Neutrophil (primary cell): ENCODE measurements at regions not wholly inside any gene's neighbourhood (a gene's known extent, or its start where the extent isn't known, plus 50 kb on each side); places are given as distances from the start of the nearest gene placed in this dataset.

Source experiments
- H3K27ac ChIP-seq: fragments of 200-600 bp; sonication (generic); 2 replicates; pipeline ENCODE4 v1.5.1; 2016; ENCODE audit warnings: mild to moderate bottlenecking, moderate library complexity
- H3K27me3 ChIP-seq: fragments of 200-600 bp; sonication (generic); 2 replicates; pipeline ENCODE4 v1.6.0; 2016; ENCODE audit warnings: mild to moderate bottlenecking
- H3K36me3 ChIP-seq: fragments of 200-600 bp; sonication (generic); 2 replicates; pipeline ENCODE4 v1.5.1; 2017
- H3K4me1 ChIP-seq, 2 experiments: fragments of 200-600 bp in 1 of 2; sonication (generic) in 1 of 2; 1 replicate in 1 of 2; 2 replicates in 1 of 2; pipeline versions ENCODE4 v1.5.1 to v1.6.1; 2013 to 2016; ENCODE audit warnings: low read depth in 1 of 2, low read length in 1 of 2, mild to moderate bottlenecking in 1 of 2, moderate library complexity in 1 of 2; ENCODE audit not compliant: control insufficient read depth in 1 of 2, insufficient read depth in 1 of 2
- H3K4me3 ChIP-seq, 2 experiments: fragments of 200-600 bp in 1 of 2; sonication (generic) in 1 of 2; 1 replicate in 1 of 2; 2 replicates in 1 of 2; pipeline ENCODE4 v1.5.1; 2013 to 2016; ENCODE audit warnings: low read depth in 1 of 2, low read length in 1 of 2, mild to moderate bottlenecking in 1 of 2, moderate library complexity in 1 of 2
- H3K9me3 ChIP-seq: fragments of 200-600 bp; sonication (generic); 2 replicates; pipeline ENCODE4 v1.5.1; 2016
- CTCF ChIP-seq: fragments of 200-600 bp; sonication (generic); IDR thresholded peaks from 2 replicates; pipeline ENCODE4 v1.5.1; 2016; ENCODE audit warnings: antibody characterized with exemption

- Histone ChIP-seq H3K9me3 (no peaks in the 10 kb centered on the region), H3K27me3 (no peaks in the 10 kb centered on the region), H3K36me3 (no peaks in the 10 kb centered on the region), H3K4me3 (no peak overlapping the region), H3K4me1 (no peaks in the 10 kb centered on the region), H3K27ac (no peak overlapping the region)
- no peak for TF ChIP-seq CTCF
Observed at GRCh38 chr9:18129809-18130334, 344.1 kb upstream of the ADAMTSL1 start.

- no peaks in the 10 kb centered on the region for H3K4me1 ChIP-seq
- H3K4me3 ChIP-seq, result no peak overlapping the region
- no peaks in the 10 kb centered on the region for H3K27me3 ChIP-seq
- H3K27ac ChIP-seq, result no peak overlapping the region
- no peaks in the 10 kb centered on the region for H3K36me3 ChIP-seq
- no peak for TF ChIP-seq CTCF
- no peaks in the 10 kb centered on the region for H3K9me3 ChIP-seq
Observed at GRCh38 chr9:18136354-18136994, 337.5 kb upstream of the ADAMTSL1 start.

DNA sequence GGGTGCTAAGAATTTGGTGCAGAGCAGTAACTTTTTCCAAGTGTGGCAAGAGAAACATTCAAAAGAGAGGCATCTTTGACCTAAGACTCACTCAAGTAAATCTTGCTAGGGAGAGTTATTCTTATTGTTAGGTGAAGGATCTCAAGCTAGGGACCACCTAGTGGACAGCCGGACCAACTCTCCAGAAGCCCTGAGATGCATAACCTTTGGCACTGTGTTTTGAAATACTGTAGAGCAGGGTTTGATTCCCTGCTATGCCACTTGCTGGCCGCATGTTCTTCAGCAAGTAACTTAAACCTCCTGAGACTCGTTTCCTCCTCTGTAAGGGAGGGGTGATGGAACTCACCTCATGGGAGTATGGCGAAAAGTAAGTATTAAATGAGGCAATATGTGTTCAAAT, 336.1 kb upstream of the ADAMTSL1 start:
- H3K9me3 ChIP-seq, result no peaks in the 10 kb centered on the region
- no peak overlapping the region for H3K27ac ChIP-seq
- H3K36me3 ChIP-seq, result no peaks in the 10 kb centered on the region
- H3K27me3 ChIP-seq, result no peaks in the 10 kb centered on the region
- H3K4me3 ChIP-seq, result no peak overlapping the region
- H3K4me1 ChIP-seq, result no peaks in the 10 kb centered on the region
- no peak for TF ChIP-seq CTCF

GRCh38 chr9:18138656-18139055, 335.3 kb upstream of the ADAMTSL1 start:
- TF ChIP-seq CTCF, result no peak
- H3K27ac ChIP-seq, result no peak overlapping the region
- H3K4me1 ChIP-seq, result no peaks in the 10 kb centered on the region
- H3K4me3 ChIP-seq, result no peak overlapping the region
- no peaks in the 10 kb centered on the region for H3K36me3 ChIP-seq
- no peaks in the 10 kb centered on the region for H3K27me3 ChIP-seq
- no peaks in the 10 kb centered on the region for H3K9me3 ChIP-seq

DNA sequence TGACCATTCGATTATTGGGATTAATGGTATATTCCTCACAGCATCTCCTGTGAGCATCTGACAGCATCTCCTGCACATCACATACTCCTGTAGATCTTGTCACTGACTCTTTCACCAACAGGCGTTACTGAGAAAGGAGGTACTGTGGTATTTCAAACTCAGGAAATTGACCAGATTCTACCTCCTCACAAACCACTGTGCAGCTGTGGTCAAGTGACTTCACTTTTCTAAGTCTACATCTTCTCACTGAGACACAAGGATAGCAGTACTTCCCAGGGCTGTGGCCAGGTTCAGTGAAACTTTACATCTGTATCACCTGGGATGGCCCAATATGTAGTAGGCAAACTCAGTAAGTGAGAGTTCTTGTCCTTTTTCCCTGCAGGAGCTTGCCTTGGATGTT, 332.3 kb upstream of the ADAMTSL1 start:
- Histone ChIP-seq H3K4me1 (no peaks in the 10 kb centered on the region), H3K27me3 (no peaks in the 10 kb centered on the region), H3K4me3 (no peak overlapping the region), H3K36me3 (no peaks in the 10 kb centered on the region), H3K9me3 (no peaks in the 10 kb centered on the region), H3K27ac (no peak overlapping the region)
- TF ChIP-seq CTCF, result no peak
